HFF-Myc (cell line): ENCODE measurements at regions not wholly inside any gene's neighbourhood (a gene's known extent, or its start where the extent isn't known, plus 50 kb on each side); places are given as distances from the start of the nearest gene placed in this dataset.

Experiments used
- DNase-seq: peaks from one replicate; pipeline ENCODE4 v3.0.0-alpha.2; 2011; ENCODE audit warnings: low read depth; ENCODE audit errors: extremely low read depth
- H3K4me3 ChIP-seq: replicated peaks from 2 replicates; pipeline ENCODE4 v1.5.1; 2011; ENCODE audit warnings: low read depth, mild to moderate bottlenecking, control low read depth, low read length
- TF ChIP-seq, protein P1 (sequence below): IDR thresholded peaks from 2 replicates; pipeline ENCODE4 v1.5.1; 2012; ENCODE audit warnings: mild to moderate bottlenecking, low read depth, low read length, control low read depth; ENCODE audit errors: missing control alignments

DNA sequence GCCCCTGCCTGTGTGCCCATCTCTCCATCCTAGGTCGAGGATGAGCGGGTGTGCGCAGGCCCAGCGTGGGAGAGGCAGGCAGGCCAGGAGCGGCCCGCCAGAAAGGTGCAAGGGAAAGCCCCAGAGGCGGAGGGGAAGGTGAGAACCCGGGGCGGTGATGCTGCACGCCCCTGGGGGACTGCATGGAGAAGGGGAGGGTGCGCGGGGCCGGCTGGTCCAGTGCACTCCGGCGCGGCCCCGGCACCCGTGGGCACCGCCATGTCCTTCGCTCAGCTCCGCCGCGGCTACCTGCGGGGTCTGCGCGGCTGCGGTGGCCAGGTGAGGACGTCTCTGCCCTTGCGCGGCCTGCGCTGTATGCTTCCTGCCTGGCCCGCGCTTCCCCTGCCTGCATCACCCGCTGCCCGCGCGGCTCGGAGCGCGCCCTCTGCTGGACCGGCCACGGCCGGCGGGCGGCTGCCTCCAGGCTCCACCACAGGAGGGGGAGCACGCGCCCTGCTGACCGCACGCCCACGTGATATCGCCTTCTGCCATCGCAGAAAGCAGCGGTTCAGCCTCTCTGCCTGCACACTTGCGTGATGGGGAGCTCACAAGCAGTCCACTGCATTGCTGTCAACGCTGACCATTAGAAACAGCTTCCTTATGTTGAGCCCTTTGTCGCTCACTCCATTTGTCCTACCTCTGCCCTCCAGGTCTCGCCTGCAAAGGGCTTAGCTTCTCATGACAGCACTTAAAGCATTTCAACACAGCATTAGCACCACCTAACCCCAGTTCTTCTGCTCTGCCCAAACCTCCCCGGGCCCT is 73.9 kb downstream of the CXCL12 start:
- TF ChIP-seq, protein P1, sequence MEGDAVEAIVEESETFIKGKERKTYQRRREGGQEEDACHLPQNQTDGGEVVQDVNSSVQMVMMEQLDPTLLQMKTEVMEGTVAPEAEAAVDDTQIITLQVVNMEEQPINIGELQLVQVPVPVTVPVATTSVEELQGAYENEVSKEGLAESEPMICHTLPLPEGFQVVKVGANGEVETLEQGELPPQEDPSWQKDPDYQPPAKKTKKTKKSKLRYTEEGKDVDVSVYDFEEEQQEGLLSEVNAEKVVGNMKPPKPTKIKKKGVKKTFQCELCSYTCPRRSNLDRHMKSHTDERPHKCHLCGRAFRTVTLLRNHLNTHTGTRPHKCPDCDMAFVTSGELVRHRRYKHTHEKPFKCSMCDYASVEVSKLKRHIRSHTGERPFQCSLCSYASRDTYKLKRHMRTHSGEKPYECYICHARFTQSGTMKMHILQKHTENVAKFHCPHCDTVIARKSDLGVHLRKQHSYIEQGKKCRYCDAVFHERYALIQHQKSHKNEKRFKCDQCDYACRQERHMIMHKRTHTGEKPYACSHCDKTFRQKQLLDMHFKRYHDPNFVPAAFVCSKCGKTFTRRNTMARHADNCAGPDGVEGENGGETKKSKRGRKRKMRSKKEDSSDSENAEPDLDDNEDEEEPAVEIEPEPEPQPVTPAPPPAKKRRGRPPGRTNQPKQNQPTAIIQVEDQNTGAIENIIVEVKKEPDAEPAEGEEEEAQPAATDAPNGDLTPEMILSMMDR = peak; percentile 83
- H3K4me3 ChIP-seq = no peak overlapping the region
- DNase-seq = peak; percentile 37

DNA sequence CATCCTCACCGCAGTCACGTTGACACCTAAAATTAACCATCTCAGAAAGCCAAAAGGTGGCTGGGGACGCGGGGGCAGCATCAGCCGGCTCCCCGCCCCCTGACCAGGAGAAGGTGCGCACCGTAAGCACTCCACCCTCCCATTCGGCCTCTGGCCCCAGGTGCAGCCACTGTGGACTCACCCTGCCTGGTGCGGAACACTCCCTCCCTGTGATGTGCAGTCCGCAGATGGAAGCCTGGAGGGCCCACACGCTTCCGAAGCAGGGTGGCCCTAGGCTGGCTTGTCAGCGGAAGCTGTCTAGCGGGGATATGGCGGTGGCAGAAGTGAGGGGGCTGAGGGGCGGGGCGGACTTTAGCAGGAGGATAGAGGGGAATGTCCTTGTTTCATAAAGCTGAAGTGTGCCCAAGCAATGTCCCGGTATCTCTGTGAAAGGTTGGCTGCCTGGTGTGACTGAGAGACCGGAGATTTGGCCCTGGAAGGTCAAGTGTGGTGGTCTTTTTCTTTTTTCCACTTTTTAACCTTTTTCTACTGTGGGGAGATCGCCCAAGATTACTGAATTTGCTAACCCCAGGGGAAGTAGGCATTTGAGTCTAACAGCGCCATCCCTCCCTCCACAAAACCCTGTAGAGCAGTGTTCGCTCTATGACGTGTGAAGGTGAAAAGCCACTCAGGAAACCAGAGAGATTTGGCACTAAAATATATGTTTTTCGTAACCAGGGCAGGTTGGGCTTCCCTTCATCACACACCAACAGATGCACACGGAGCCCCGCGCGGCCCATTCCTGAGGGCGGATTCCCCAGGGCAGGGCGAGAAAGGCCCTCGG is 74.7 kb downstream of the CXCL12 start:
- TF ChIP-seq, protein P1 = no peak
- no peak for DNase-seq
- no peak overlapping the region for H3K4me3 ChIP-seq

DNA sequence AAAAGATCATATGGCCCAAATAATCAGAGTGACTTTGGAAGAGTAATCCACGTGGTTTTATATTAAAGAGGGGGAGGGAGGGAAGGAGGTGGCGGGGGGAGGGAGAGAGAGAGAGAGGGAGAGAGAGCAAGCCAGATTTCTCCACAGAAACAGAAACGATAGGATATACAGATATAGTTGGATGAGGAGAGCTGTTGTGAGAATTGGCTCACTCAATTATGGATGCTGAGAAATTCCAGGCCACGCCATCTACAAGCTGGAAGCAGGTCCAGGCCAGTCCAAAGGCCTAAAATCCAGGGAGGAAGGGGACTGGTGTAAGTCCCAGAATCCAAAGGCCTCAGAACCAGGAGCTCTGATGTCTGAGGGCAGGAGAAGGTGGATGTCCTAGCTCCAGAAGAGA is 75.5 kb downstream of the CXCL12 start:
- TF ChIP-seq, protein P1 = no peak
- H3K4me3 ChIP-seq = no peak overlapping the region
- no peak for DNase-seq

DNA sequence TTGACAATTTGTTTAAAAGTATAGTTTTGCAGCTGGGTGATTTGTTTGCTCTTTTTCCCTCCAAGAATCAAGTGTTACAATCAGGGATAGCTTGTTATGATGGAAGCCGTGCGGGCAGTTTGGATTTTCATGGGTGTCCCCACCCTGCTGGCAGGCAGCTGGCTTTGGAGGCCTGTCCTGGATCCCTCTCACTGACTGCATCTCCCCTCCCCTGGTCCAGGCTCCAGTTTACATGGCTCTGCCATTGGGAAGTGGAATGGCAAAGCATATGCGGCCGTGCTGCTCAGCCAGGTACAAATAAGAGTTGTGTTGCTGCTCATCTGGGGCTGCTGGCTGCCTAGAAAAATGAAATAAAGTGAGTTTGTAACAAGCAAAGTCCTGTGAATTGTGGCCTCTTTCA is 76.0 kb downstream of the CXCL12 start:
- TF ChIP-seq, protein P1 = no peak
- no peak overlapping the region for H3K4me3 ChIP-seq
- no peak for DNase-seq

DNA sequence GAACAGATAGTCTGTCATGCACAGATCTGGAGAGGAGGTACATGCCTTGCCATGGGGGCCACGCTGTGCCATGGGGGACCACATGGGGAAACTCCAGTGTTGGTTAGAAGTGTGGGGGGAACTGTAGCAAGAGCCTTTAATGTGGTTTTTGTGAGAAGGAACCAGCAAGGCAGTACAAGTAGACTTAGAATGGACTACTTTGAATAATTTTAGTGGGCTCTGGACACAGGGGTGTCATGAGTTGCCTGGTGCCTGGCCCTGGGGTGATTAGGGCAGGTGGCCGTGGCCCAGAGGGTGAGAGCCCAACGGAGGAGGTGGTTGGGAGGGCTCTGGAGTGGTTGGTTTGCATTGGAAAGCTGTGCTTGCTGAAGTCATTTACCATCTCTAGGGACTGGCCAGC is 77.2 kb downstream of the CXCL12 start:
- no peak overlapping the region for H3K4me3 ChIP-seq
- no peak for DNase-seq
- TF ChIP-seq, protein P1 = no peak

DNA sequence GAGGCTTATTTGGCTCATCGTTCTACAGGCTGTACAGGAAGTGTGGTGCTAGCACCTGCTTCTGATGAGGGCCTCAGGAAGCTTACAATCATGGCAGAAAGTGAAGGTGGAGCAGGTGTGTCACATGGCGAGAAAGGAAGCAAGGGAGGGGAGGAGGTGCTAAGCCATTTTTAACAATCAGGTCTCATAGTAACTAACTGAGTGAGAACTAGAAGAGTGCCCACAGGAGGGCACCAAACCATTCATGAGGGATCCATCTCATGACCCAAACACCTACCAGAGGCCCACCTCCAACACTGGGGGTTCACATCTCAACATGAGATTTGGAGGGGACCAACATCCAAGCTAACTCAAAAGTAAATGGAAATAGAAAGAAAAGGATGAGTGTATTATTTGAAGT is 78.1 kb downstream of the CXCL12 start:
- no peak for DNase-seq
- TF ChIP-seq, protein P1 = peak; percentile 34
- H3K4me3 ChIP-seq = no peak overlapping the region
